Mucosa of descending colon (tissue), 3 donors: ENCODE measurements at regions not wholly inside any gene's neighbourhood (a gene's known extent, or its start where the extent isn't known, plus 50 kb on each side); places are given as distances from the start of the nearest gene placed in this dataset.

Source experiments
- ATAC-seq: fragments of 200-7000 bp; cut with Tn5 transposase; one replicate; pipeline ENCODE4 v1.9.1; 2020; ENCODE audit warnings: mild to moderate bottlenecking, moderate library complexity
- DNase-seq, 3 donors: peaks; one replicate each; pipeline ENCODE4 v3.0.0-alpha.2; 2020
- H3K36me3 ChIP-seq: fragments of 200-600 bp; one replicate; pipeline ENCODE4 v1.8.0; 2021; ENCODE audit warnings: low read depth, mild to moderate bottlenecking
- H3K4me1 ChIP-seq: fragments of 200-600 bp; one replicate; pipeline ENCODE4 v1.8.0; 2021; ENCODE audit warnings: low read depth, mild to moderate bottlenecking
- H3K4me3 ChIP-seq: fragments of 200-600 bp; one replicate; pipeline ENCODE4 v1.8.0; 2021; ENCODE audit warnings: mild to moderate bottlenecking
- H3K9me3 ChIP-seq: fragments of 200-600 bp; one replicate; pipeline ENCODE4 v1.8.0; 2021; ENCODE audit warnings: mild to moderate bottlenecking
- intact Hi-C, 2 donors: fragments of 100-400 bp; cut with DNase I in 1 of 2; cut with micrococcal nuclease in 1 of 2; formaldehyde crosslinking; loops; one replicate each; pipeline versions ENCODE4 v1.11.0 to v1.11.1; 2022; cut with DNase I, micrococcal nuclease
- TF ChIP-seq, protein P1 (sequence below): fragments of 200-600 bp; IDR thresholded peaks from one replicate; pipeline ENCODE4 v1.8.0; 2022; ENCODE audit warnings: antibody characterized with exemption, mild to moderate bottlenecking
- donor health status: DM: no; HTN: no; CAD: no; lungs with moderate emphysema.
- donor health status: DM: no; HTN: no; CAD: no.
- donor health status: DM: no; HTN: yes; CAD: no.

DNA sequence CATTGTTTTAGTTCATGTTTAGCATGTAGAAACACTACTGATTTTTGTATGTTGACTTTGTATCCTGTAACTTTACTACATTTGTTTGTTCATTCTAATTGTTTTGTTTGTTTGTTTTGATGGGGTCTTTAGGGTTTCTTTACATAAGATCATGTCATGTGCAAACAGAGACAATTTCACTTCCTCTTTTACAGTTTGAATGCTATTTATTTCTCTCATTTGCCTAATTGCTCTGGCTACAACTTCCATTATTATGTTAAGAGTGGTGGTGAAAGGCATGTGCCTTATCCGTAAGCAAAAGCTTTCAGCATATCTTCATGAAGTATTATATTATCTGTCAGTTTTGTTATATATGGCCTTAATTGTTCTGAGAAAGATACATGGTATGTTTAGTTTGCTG lies 571.1 kb downstream of the PCDH7 start:
- DNase-seq, result no peak
- Histone ChIP-seq H3K36me3 (no peaks in the 10 kb centered on the region), H3K4me3 (no peak overlapping the region), H3K4me1 (no peaks in the 10 kb centered on the region), H3K9me3 (no peaks in the 10 kb centered on the region)
- intact Hi-C loops, result no loop called here
- TF ChIP-seq, protein P1, sequence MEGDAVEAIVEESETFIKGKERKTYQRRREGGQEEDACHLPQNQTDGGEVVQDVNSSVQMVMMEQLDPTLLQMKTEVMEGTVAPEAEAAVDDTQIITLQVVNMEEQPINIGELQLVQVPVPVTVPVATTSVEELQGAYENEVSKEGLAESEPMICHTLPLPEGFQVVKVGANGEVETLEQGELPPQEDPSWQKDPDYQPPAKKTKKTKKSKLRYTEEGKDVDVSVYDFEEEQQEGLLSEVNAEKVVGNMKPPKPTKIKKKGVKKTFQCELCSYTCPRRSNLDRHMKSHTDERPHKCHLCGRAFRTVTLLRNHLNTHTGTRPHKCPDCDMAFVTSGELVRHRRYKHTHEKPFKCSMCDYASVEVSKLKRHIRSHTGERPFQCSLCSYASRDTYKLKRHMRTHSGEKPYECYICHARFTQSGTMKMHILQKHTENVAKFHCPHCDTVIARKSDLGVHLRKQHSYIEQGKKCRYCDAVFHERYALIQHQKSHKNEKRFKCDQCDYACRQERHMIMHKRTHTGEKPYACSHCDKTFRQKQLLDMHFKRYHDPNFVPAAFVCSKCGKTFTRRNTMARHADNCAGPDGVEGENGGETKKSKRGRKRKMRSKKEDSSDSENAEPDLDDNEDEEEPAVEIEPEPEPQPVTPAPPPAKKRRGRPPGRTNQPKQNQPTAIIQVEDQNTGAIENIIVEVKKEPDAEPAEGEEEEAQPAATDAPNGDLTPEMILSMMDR, result no peak
- no peak for ATAC-seq

DNA sequence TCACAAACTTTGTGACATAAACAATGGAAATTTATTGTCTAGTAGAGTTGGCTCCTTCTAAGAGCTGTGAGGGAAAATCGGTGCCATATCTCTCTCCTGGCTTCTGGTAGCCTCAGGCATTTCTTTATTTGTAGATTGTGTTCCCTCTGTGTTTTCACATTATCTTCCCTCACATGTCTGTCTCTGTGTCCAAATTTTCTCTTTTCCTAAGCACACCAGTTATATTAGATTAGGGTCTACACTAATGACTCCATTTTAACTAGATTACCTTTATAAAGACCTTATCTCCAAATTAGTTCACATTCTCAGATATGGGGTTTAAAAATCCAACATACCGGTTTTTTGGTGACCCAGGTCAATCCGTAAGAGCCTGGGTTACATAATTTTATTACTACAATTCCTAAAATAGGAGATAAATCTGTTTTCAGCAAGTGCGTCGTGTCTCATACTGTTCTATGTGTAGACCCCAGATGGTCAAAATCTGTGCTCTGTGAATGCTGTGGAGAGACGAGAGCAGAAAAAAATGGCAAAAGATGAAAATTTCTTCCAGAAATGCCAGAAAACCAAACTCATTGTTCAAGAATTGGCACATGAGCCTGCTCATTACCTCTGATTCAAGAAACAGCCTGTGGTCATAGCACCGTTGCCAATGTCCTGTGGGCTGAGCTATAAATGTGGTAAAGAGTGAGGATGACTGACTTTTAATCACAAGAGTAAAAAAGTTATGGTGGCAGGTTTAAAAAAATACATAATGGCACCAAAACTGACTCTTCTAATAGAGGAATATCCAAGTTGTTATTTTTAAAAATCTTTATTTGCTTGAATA lies 574.7 kb downstream of the PCDH7 start:
- no peak overlapping the region for H3K4me3 ChIP-seq
- H3K36me3 ChIP-seq, result no peaks in the 10 kb centered on the region
- H3K4me1 ChIP-seq, result no peaks in the 10 kb centered on the region
- intact Hi-C loops, result no loop called here
- TF ChIP-seq, protein P1, result no peak
- no peaks in the 10 kb centered on the region for H3K9me3 ChIP-seq
- no peak for DNase-seq
- no peak for ATAC-seq

DNA sequence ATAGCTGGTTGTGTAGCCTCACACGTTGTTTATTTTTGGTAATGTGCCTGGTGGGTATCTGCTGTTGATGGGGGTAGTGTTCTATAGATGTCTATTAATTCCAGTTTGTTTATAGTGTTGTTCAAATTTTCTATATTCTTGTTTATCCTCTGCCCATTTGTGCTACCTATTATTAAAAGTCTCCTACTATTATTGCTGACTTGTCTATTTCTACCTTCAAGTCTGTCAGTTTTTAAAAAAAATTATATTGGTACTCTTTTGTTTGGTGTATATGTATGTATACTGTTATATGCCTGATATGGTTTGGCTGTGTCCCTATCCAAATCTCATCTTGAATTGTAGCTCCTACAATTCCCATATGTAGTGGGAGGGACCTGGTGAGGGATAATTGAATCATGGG lies 578.6 kb downstream of the PCDH7 start:
- TF ChIP-seq, protein P1, result no peak
- no peak for ATAC-seq
- no peak overlapping the region for H3K4me3 ChIP-seq

DNA sequence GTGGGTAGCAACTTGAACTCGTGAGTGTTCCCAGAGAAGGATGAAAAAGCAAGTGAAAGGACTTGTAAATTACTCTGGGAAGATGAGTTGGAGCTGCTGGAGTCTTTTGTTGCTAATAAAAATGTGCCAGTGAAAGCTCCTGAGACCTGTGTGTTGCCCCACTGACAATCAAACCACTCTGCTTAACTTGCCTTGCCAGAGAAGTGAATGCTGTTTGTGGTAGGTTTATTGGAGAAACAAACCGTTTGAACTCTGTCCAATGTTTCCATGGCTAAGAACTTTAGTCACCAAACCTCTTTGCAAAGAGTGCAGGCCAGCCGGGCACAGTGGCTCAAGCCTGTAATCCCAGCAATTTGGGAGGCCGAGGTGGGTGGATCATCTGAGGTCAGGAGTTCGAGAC lies 586.9 kb downstream of the PCDH7 start:
- no peak for DNase-seq
- no peaks in the 10 kb centered on the region for H3K36me3 ChIP-seq
- TF ChIP-seq, protein P1, result no peak
- no peaks in the 10 kb centered on the region for H3K4me1 ChIP-seq
- H3K4me3 ChIP-seq, result no peak overlapping the region
- no peaks in the 10 kb centered on the region for H3K9me3 ChIP-seq
- intact Hi-C loops, result no loop called here
- ATAC-seq, result no peak

More for the DNA sequence above, 578.6 kb downstream of the PCDH7 start:
- no peaks in the 10 kb centered on the region for H3K9me3 ChIP-seq
- intact Hi-C loops, result no loop called here
- no peaks in the 10 kb centered on the region for H3K4me1 ChIP-seq
- H3K36me3 ChIP-seq, result no peaks in the 10 kb centered on the region
- no peak for DNase-seq

DNA sequence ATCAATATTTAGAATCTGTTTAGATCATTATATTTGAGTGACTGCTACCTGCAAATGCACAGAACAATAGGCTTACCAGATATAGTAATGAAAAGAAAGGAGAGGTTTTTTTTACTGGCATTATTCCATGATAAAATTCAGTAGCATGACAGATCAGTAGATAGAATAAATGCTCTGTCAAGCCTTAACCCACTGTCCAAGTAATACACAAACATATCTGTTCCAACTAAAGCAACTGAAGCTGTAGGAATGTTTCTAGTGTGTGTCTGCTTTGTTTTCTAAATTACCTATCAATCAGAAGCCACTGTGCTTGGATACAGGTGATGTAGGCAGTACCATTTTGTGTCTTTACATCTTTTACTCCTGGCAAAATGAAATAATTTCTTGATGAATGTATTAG lies 604.6 kb downstream of the PCDH7 start:
- no peak for DNase-seq
- no peaks in the 10 kb centered on the region for H3K36me3 ChIP-seq
- ATAC-seq, result no peak
- intact Hi-C loops, result no loop called here
- H3K4me3 ChIP-seq, result no peak overlapping the region
- no peaks in the 10 kb centered on the region for H3K9me3 ChIP-seq
- H3K4me1 ChIP-seq, result no peaks in the 10 kb centered on the region
- TF ChIP-seq, protein P1, result no peak
